ENCODE measurements at regions not wholly inside any gene's neighbourhood (a gene's known extent, or its start where the extent isn't known, plus 50 kb on each side); places are given as distances from the start of the nearest gene placed in this dataset.

- no peak for ATAC-seq
- Histone ChIP-seq H3K4me3 (replicated peaks in 1 of 2; ENCODE audit: low read depth in 1 of 2, low read length in 2 of 2) (no peak overlapping the region), H3K9ac (ENCODE audit: low read length) (no peak overlapping the region), H3K9me3 (ENCODE audit: control insufficient read depth in 1 of 2, insufficient read depth in 1 of 2, low read depth in 1 of 2, low read length in 2 of 2) (no peaks in the 10 kb centered on the region), H3K27me3 (ENCODE audit: insufficient read depth, low read length) (no peaks in the 10 kb centered on the region), H3K36me3 (ENCODE audit: control insufficient read depth in 1 of 2, insufficient read depth in 2 of 2, low read length in 2 of 2) (no peaks in the 10 kb centered on the region), H3K4me2 (ENCODE audit: low read length) (no peak overlapping the region), H3K27ac (ENCODE audit: low read depth, low read length) (no peak overlapping the region), H4K20me1 (ENCODE audit: insufficient read depth) (no peaks in the 10 kb centered on the region; the same call in 1 of the 2 replicates), H2AFZ (ENCODE audit: low read depth, low read length, poor library complexity, severe bottlenecking) (no peak overlapping the region), H3K79me2 (ENCODE audit: insufficient read depth, low read length) (no peaks in the 10 kb centered on the region), H3K4me1 (ENCODE audit: control insufficient read depth in 1 of 2, insufficient read depth in 2 of 2, low read length in 2 of 2) (no peaks in the 10 kb centered on the region), H3K9me2 (ENCODE audit: insufficient read depth) (no peaks in the 10 kb centered on the region)
- DNase-seq (ENCODE audit: low read depth, low spot score) = no peak
- ChIA-PET RAD21 (ENCODE audit: low non-redundant PET in 1 of 2, low total read pairs in 2 of 2, uncharacterized antibody in 2 of 2, unreplicated experiment in 2 of 2) (no interaction called here), CTCF (no interaction called here), POLR2A (no interaction called here)
- intact Hi-C loops (cut with micrococcal nuclease) = no loop called here
- no TSS peak for BruUV-seq (replicated peaks)
- TF ChIP-seq POLR2AphosphoS5 (IDR thresholded peaks at IDR 0.05; ENCODE audit: low read depth, low read length) (no peak), SP1 (IDR thresholded peaks at IDR 0.05; ENCODE audit: low read depth) (no peak), TCF7L2 (IDR thresholded peaks at IDR 0.05; ENCODE audit: borderline replicate concordance, extremely low read depth, insufficient read depth, insufficient read length) (no peak), EZH2phosphoT487 (IDR thresholded peaks at IDR 0.05; ENCODE audit: borderline replicate concordance) (no peak), JUND (IDR thresholded peaks at IDR 0.05) (no peak), REST (IDR thresholded peaks at IDR 0.05; ENCODE audit: low read depth) (no peak), SRF (IDR thresholded peaks at IDR 0.05; ENCODE audit: low read depth) (no peak), FOSL1 (IDR thresholded peaks at IDR 0.05; ENCODE audit: low read depth) (no peak), POLR2A (IDR thresholded peaks at IDR 0.05; ENCODE audit: borderline replicate concordance, extremely low read depth, insufficient read depth, insufficient read length) (no peak), ZNF274 (IDR thresholded peaks at IDR 0.05; ENCODE audit: low read depth, low read length) (no peak)
- TF ChIP-seq, protein P1, sequence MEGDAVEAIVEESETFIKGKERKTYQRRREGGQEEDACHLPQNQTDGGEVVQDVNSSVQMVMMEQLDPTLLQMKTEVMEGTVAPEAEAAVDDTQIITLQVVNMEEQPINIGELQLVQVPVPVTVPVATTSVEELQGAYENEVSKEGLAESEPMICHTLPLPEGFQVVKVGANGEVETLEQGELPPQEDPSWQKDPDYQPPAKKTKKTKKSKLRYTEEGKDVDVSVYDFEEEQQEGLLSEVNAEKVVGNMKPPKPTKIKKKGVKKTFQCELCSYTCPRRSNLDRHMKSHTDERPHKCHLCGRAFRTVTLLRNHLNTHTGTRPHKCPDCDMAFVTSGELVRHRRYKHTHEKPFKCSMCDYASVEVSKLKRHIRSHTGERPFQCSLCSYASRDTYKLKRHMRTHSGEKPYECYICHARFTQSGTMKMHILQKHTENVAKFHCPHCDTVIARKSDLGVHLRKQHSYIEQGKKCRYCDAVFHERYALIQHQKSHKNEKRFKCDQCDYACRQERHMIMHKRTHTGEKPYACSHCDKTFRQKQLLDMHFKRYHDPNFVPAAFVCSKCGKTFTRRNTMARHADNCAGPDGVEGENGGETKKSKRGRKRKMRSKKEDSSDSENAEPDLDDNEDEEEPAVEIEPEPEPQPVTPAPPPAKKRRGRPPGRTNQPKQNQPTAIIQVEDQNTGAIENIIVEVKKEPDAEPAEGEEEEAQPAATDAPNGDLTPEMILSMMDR (IDR thresholded peaks at IDR 0.05 in 2 of 3, conservative IDR thresholded peaks at IDR 0.05 in 1 of 3; ENCODE audit: borderline replicate concordance in 1 of 3, insufficient read depth in 1 of 3, low read depth in 2 of 3, low read length in 2 of 3) = no peak
Observed at GRCh38 chr7:96558530-96558929, 151.1 kb downstream of the SEM1 start.

All from HCT116 (cell line).